Dendritic cell treated with granulocyte-macrophage colony-stimulating factor and Interleukin-4, amounts not matched to agents 40 ng/mL and 50 ng/mL, for 4 days (primary cell): ENCODE measurements at regions not wholly inside any gene's neighbourhood (a gene's known extent, or its start where the extent isn't known, plus 50 kb on each side); places are given as distances from the start of the nearest gene placed in this dataset.
"Not testable (repeated sequence)": the region's sequence is repeated elsewhere in the genome, so short reads cannot be mapped to it uniquely, and the experiment has no call there.

Source experiments
- H3K27ac Mint-ChIP-seq: one replicate; pipeline ENCODE4 v1.8.0; 2022; ENCODE audit warnings: mild to moderate bottlenecking, mixed read lengths
- H3K27me3 Mint-ChIP-seq: one replicate; pipeline ENCODE4 v1.8.0; 2022; ENCODE audit warnings: mild to moderate bottlenecking, mixed read lengths
- H3K36me3 Mint-ChIP-seq: one replicate; pipeline ENCODE4 v1.8.0; 2022; ENCODE audit warnings: low read depth, mixed read lengths
- H3K4me1 Mint-ChIP-seq: one replicate; pipeline ENCODE4 v1.8.0; 2022; ENCODE audit warnings: low read depth, mixed read lengths
- H3K4me3 Mint-ChIP-seq: one replicate; pipeline ENCODE4 v1.8.0; 2022; ENCODE audit warnings: mild to moderate bottlenecking, moderate library complexity, mixed read lengths
- H3K9me3 Mint-ChIP-seq: one replicate; pipeline ENCODE4 v1.8.0; 2022; ENCODE audit warnings: mixed read lengths
- intact Hi-C: fragments of 100-400 bp; cut with micrococcal nuclease; formaldehyde crosslinking; loops from one replicate; pipeline ENCODE4 v1.15.0; 2022

- Mint-ChIP-seq H3K27ac (no peak overlapping the region), H3K27me3 (no peaks in the 10 kb centered on the region), H3K4me1 (no peaks in the 10 kb centered on the region), H3K4me3 (no peak overlapping the region), H3K36me3 (no peaks in the 10 kb centered on the region), H3K9me3 (peaks cover 3% of the 10 kb centered on the region)
- intact Hi-C loops = no loop called here
Observed at GRCh38 chr5:98209418-98209817, 564.0 kb upstream of the RGMB start.

DNA sequence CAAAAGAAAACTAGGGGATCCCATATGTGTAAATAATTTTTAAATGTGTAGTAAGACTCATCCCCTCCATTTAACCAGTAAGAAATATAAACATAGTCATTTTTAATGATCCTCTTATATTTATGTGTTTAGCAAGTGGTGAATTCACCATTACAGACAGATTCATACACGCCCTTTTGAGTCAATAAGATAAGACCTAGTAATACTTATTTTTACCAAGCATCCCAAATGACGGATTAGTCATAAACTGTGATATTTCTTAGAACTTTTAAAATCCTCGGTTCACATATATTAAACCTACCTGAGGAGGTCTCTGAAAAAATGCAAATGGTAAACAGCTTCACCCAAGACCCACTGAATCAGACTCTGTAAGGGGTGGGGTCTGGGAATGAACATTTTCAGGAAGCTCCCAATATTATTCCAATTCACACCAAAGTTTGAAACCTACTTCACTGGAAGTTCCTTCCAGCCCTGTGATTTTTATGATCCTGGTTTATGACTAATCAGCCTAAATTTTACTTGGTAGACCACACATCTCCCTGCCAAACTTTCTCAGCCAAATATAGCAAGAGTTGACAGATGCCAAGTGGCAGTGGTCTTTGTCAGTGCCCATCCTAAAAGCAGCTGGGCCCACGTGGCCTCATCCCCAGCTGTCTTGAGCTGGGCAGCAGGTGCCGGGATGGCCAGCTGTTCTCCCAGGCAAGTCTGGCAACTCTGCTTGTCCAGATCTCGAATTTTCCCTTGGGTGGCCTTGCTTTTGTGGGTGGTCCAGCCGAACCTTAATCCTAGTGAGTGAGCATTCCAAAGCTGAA, 559.0 kb upstream of the RGMB start:
- intact Hi-C loops = no loop called here
- H3K36me3 Mint-ChIP-seq = no peaks in the 10 kb centered on the region
- no peak overlapping the region for H3K4me3 Mint-ChIP-seq
- no peaks in the 10 kb centered on the region for H3K9me3 Mint-ChIP-seq
- no peaks in the 10 kb centered on the region for H3K4me1 Mint-ChIP-seq
- no peak overlapping the region for H3K27ac Mint-ChIP-seq
- no peaks in the 10 kb centered on the region for H3K27me3 Mint-ChIP-seq

GRCh38 chr5:98217138-98217537, 556.3 kb upstream of the RGMB start:
- H3K4me1 Mint-ChIP-seq = no peaks in the 10 kb centered on the region
- H3K9me3 Mint-ChIP-seq = peaks cover 8% of the 10 kb centered on the region
- no peaks in the 10 kb centered on the region for H3K27me3 Mint-ChIP-seq
- H3K4me3 Mint-ChIP-seq = no peak overlapping the region
- intact Hi-C loops = no loop called here
- no peaks in the 10 kb centered on the region for H3K36me3 Mint-ChIP-seq
- no peak overlapping the region for H3K27ac Mint-ChIP-seq

GRCh38 chr5:98218838-98219237, 554.6 kb upstream of the RGMB start:
- H3K4me3 Mint-ChIP-seq = no peak overlapping the region
- H3K27me3 Mint-ChIP-seq = no peaks in the 10 kb centered on the region
- H3K36me3 Mint-ChIP-seq = no peaks in the 10 kb centered on the region
- intact Hi-C loops = no loop called here
- H3K27ac Mint-ChIP-seq = no peak overlapping the region
- H3K4me1 Mint-ChIP-seq = no peaks in the 10 kb centered on the region
- H3K9me3 Mint-ChIP-seq = peaks cover 17% of the 10 kb centered on the region

DNA sequence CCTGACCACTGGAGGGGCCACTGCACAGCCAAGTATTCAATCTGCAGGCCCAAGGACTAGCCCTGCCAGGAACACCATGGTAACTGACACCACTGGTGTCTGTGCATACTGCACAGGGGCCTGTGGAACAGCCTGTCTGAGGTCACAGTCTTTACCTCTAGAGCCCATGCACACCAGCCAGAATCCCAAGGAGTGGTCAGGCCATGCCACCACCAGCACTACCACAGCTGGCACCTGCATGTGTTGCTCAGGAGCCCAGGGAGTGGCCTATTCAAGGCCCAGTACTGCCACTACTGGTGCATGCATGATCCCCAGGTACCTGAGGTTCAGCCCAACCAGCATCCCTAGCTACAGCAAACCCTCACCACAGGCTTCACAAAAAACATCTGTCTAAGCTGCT, 546.0 kb upstream of the RGMB start:
- intact Hi-C loops = no loop called here

DNA sequence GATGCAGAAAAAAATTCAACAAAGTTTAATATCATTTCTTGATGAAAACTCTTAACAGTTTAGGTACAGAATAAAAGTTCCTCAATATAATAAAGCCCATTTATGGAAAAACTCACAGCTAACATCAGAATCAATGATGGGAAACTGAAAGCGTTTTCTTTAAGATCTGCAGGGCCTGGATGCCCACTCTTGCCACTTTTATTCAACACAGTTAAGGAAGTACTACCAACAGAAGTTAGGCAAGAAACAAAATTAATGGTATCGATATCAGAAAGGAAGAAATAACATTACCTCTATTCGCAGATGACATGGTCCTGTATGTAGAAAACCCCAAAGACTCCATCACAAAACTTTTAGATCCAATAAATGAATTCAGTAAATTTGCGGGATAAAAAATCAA, 542.4 kb upstream of the RGMB start:
- Mint-ChIP-seq H3K9me3 (peaks cover 60% of the 10 kb centered on the region), H3K27me3 (no peaks in the 10 kb centered on the region), H3K27ac (no peak overlapping the region), H3K4me1 (no peaks in the 10 kb centered on the region), H3K4me3 (no peak overlapping the region), H3K36me3 (no peaks in the 10 kb centered on the region)
- intact Hi-C loops = no loop called here

More for the DNA sequence above, 546.0 kb upstream of the RGMB start:
- Mint-ChIP-seq H3K4me3 (no peak overlapping the region), H3K9me3 (peaks cover 63% of the 10 kb centered on the region), H3K4me1 (no peaks in the 10 kb centered on the region), H3K27me3 (no peaks in the 10 kb centered on the region), H3K27ac (no peak overlapping the region), H3K36me3 (no peaks in the 10 kb centered on the region)

DNA sequence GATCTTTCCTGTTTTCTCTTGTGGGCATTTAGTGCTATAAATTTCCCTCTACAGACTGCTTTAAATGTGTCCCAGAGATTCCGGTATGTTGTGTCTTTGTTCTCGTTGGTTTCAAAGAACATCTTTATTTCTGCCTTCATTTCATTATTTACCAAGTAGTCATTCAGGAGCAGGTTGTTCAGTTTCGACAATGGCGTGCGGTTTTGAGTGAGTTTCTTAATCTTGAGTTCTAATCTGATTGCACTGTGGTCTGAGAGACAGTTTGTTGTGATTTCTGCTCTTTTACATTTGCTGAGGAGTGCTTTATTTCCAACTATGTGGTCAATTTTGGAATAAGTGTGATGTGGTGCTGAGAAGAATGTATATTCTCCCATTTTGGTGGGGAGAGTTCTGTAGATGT, 535.7 kb upstream of the RGMB start:
- intact Hi-C loops, H3K27me3 Mint-ChIP-seq, H3K27ac Mint-ChIP-seq, H3K4me1 Mint-ChIP-seq, H3K36me3 Mint-ChIP-seq, H3K4me3 Mint-ChIP-seq: not testable (repeated sequence)
- peaks cover 35% of the 10 kb centered on the region for H3K9me3 Mint-ChIP-seq

DNA sequence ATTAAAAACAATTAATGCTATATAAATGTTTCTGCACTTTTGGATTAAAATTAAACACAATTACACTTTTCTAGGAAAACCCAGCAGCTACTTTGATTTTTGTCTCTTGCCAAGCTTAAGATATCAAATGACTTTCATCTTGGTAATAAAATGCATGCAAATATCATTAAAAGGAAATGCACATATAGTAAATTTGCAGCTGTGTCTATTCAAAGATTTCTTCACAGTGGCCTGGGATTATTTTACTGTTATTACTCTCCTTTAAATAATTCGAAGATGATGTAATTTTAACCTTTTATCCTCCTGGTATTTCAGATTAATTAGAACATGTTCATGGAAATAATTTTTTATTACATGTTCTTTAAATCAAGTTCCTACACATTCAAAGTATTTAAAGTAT, 529.5 kb upstream of the RGMB start:
- H3K27me3 Mint-ChIP-seq = no peaks in the 10 kb centered on the region
- H3K27ac Mint-ChIP-seq = no peak overlapping the region
- H3K4me1 Mint-ChIP-seq = no peaks in the 10 kb centered on the region
- H3K9me3 Mint-ChIP-seq = peaks cover 16% of the 10 kb centered on the region
- H3K36me3 Mint-ChIP-seq = no peaks in the 10 kb centered on the region
- intact Hi-C loops = no loop called here
- no peak overlapping the region for H3K4me3 Mint-ChIP-seq

- no peaks in the 10 kb centered on the region for H3K4me1 Mint-ChIP-seq
- intact Hi-C loops = no loop called here
- H3K36me3 Mint-ChIP-seq = no peaks in the 10 kb centered on the region
- H3K4me3 Mint-ChIP-seq = no peak overlapping the region
- H3K27me3 Mint-ChIP-seq = no peaks in the 10 kb centered on the region
- H3K27ac Mint-ChIP-seq = no peak overlapping the region
- H3K9me3 Mint-ChIP-seq = peaks cover 24% of the 10 kb centered on the region
Observed at GRCh38 chr5:98248949-98249348, 524.5 kb upstream of the RGMB start.

DNA sequence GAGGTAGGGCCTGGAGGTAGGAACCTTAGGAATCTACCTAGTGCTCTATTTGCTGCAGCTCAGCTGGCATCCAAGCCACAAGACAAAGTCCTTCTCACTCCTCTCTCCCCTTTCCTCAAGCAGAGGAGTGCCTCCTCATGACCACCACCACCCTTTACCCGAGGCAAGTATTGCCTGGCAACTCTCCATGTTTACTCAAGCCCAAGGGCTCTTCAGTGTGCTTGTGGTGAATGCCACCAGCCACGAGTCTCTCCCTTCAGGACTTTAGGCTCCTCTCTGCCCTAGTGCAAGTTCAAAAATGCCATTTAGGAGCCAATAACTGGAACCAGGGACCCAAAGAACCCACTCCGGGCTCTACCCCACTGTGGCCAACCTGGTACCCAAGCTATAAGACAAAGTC, 514.5 kb upstream of the RGMB start:
- Mint-ChIP-seq H3K4me1 (no peaks in the 10 kb centered on the region), H3K4me3 (no peak overlapping the region), H3K36me3 (no peaks in the 10 kb centered on the region), H3K27ac (no peak overlapping the region), H3K27me3 (no peaks in the 10 kb centered on the region), H3K9me3 (peaks cover 13% of the 10 kb centered on the region)
- intact Hi-C loops = no loop called here

DNA sequence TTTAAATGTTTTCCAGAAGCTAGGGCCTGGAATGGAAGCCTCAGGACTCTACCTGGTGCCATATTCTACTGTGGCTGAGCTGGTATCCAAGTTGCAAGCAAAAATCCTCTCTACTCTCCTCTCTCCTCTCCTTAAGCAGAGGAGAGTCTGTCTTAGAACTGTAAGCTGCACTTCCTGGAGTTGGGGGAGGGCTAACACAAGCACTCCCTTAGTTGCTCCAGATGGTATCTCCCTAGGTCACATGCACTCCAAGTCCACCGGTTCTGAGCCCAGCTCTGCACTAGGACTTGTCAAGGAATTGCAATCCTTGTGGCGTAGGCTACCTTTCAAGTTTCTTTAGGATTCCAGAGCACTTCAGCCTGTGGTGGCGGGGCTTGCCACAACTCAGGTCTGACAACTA, 513.9 kb upstream of the RGMB start:
- H3K27ac Mint-ChIP-seq = no peak overlapping the region
- intact Hi-C loops = no loop called here
- no peaks in the 10 kb centered on the region for H3K4me1 Mint-ChIP-seq
- H3K4me3 Mint-ChIP-seq = no peak overlapping the region
- peaks cover 13% of the 10 kb centered on the region for H3K9me3 Mint-ChIP-seq
- H3K36me3 Mint-ChIP-seq = no peaks in the 10 kb centered on the region
- H3K27me3 Mint-ChIP-seq = no peaks in the 10 kb centered on the region

- H3K9me3 Mint-ChIP-seq = peaks cover 30% of the 10 kb centered on the region
- no peak overlapping the region for H3K4me3 Mint-ChIP-seq
- intact Hi-C loops = no loop called here
- H3K4me1 Mint-ChIP-seq = no peaks in the 10 kb centered on the region
- H3K36me3 Mint-ChIP-seq = no peaks in the 10 kb centered on the region
- no peak overlapping the region for H3K27ac Mint-ChIP-seq
- no peaks in the 10 kb centered on the region for H3K27me3 Mint-ChIP-seq
Observed at GRCh38 chr5:98263084-98263483, 510.4 kb upstream of the RGMB start.

GRCh38 chr5:98268162-98268860, 505.2 kb upstream of the RGMB start:
- Mint-ChIP-seq H3K4me1 (no peaks in the 10 kb centered on the region), H3K9me3 (peaks cover 46% of the 10 kb centered on the region), H3K4me3 (no peak overlapping the region), H3K36me3 (no peaks in the 10 kb centered on the region), H3K27ac (no peak overlapping the region), H3K27me3 (no peaks in the 10 kb centered on the region)
- intact Hi-C loops = no loop called here

GRCh38 chr5:98275980-98276379, 497.5 kb upstream of the RGMB start:
- Mint-ChIP-seq H3K4me1 (no peaks in the 10 kb centered on the region), H3K4me3 (no peak overlapping the region), H3K27me3 (no peaks in the 10 kb centered on the region), H3K9me3 (peaks cover 8% of the 10 kb centered on the region), H3K36me3 (no peaks in the 10 kb centered on the region), H3K27ac (no peak overlapping the region)
- intact Hi-C loops = no loop called here

GRCh38 chr5:98282521-98282920, 490.9 kb upstream of the RGMB start:
- Mint-ChIP-seq H3K27ac (no peak overlapping the region), H3K36me3 (no peaks in the 10 kb centered on the region)

More at GRCh38 chr5:98282521-98282920, 490.9 kb upstream of the RGMB start:
- Mint-ChIP-seq H3K9me3 (no peaks in the 10 kb centered on the region), H3K27me3 (no peaks in the 10 kb centered on the region), H3K4me1 (no peaks in the 10 kb centered on the region), H3K4me3 (no peak overlapping the region)
- intact Hi-C loops = no loop called here
